ENCODE measurements at regions not wholly inside any gene's neighbourhood (a gene's known extent, or its start where the extent isn't known, plus 50 kb on each side); places are given as distances from the start of the nearest gene placed in this dataset.
A peak's percentile ranks its signal among the peaks of the same experiment; 100 is the strongest.

DNA sequence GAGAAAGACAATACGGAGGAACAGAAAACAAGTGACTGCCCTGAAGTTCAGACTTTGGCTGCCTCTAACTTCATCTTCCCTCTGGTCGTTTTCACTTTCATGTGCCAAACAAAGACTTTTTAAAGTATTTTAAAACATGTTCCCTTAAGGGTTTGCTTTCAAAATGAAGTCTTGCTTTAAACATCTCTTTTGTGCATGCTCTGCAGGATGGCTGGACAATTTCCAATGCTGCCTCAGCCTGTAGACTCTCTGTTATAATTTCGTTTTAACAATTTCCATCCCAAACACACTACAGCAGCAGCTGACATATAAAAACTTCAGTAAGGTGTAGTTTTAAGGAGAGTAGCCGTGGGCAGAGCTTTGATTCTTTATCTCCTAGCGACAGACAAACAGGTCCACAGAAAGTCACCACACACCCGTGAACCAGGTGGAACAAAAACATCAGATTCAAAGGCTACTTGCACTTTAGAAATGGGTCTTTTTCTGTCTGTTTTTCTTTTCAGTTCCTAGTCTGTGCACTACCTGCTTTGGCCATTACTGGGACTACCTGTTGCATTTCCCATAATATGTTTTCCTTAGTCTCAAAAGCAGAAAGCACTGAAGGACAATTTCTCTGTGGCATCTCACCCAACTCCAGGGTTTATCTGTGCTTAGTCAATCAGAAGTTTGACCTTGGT is 308.9 kb downstream of the DTWD2 start:
- Histone ChIP-seq H2AFZ (peak overlapping the region; percentile 76), H3K4me2 (no peak overlapping the region), H3K27ac (ENCODE audit: low read depth) (no peak overlapping the region), H3K36me3 (ENCODE audit: insufficient read depth) (no peaks in the 10 kb centered on the region), H3K9me2 (ENCODE audit: insufficient read depth) (peaks cover 14% of the 10 kb centered on the region; the same call in 1 of the 2 replicates), H4K20me1 (replicated peaks; ENCODE audit: insufficient read depth) (no peaks in the 10 kb centered on the region), H3K4me1 (ENCODE audit: insufficient read depth) (no peaks in the 10 kb centered on the region), H3K79me2 (replicated peaks; ENCODE audit: insufficient read depth) (no peaks in the 10 kb centered on the region), H3K27me3 (ENCODE audit: insufficient read depth) (no peaks in the 10 kb centered on the region), H3K4me3 (no peak overlapping the region), H3F3A (replicated peaks; ENCODE audit: low read depth) (no peaks in the 10 kb centered on the region)
- Mint-ChIP-seq H3K27me3 (ENCODE audit: insufficient read depth, low read depth, poor library complexity) (no peaks in the 10 kb centered on the region), H3K4me1 (no peaks in the 10 kb centered on the region; the same call in 1 of the 3 replicates), H3K4me3 (no peak overlapping the region), H3K27ac (no peak overlapping the region), H3K9me3 (no peaks in the 10 kb centered on the region), H3K36me3 (ENCODE audit: low read depth) (no peaks in the 10 kb centered on the region)
- DNase-seq (ENCODE audit: low spot score) (no peak), ATAC-seq (no peak)
- TF ChIP-seq JUNB (IDR thresholded peaks at IDR 0.05; ENCODE audit: unreplicated experiment): no peak
- TF ChIP-seq EZH2 (IDR thresholded peaks at IDR 0.05; ENCODE audit: low read depth, unreplicated experiment): no peak
- no peak for TF ChIP-seq POLR2AphosphoS5 (IDR thresholded peaks at IDR 0.05; ENCODE audit: low read depth)
- no peak for TF ChIP-seq STAT1 (IDR thresholded peaks at IDR 0.05; ENCODE audit: unreplicated experiment)
- no peak for TF ChIP-seq NANOG (IDR thresholded peaks at IDR 0.05; ENCODE audit: borderline replicate concordance)
- TF ChIP-seq, protein P1, sequence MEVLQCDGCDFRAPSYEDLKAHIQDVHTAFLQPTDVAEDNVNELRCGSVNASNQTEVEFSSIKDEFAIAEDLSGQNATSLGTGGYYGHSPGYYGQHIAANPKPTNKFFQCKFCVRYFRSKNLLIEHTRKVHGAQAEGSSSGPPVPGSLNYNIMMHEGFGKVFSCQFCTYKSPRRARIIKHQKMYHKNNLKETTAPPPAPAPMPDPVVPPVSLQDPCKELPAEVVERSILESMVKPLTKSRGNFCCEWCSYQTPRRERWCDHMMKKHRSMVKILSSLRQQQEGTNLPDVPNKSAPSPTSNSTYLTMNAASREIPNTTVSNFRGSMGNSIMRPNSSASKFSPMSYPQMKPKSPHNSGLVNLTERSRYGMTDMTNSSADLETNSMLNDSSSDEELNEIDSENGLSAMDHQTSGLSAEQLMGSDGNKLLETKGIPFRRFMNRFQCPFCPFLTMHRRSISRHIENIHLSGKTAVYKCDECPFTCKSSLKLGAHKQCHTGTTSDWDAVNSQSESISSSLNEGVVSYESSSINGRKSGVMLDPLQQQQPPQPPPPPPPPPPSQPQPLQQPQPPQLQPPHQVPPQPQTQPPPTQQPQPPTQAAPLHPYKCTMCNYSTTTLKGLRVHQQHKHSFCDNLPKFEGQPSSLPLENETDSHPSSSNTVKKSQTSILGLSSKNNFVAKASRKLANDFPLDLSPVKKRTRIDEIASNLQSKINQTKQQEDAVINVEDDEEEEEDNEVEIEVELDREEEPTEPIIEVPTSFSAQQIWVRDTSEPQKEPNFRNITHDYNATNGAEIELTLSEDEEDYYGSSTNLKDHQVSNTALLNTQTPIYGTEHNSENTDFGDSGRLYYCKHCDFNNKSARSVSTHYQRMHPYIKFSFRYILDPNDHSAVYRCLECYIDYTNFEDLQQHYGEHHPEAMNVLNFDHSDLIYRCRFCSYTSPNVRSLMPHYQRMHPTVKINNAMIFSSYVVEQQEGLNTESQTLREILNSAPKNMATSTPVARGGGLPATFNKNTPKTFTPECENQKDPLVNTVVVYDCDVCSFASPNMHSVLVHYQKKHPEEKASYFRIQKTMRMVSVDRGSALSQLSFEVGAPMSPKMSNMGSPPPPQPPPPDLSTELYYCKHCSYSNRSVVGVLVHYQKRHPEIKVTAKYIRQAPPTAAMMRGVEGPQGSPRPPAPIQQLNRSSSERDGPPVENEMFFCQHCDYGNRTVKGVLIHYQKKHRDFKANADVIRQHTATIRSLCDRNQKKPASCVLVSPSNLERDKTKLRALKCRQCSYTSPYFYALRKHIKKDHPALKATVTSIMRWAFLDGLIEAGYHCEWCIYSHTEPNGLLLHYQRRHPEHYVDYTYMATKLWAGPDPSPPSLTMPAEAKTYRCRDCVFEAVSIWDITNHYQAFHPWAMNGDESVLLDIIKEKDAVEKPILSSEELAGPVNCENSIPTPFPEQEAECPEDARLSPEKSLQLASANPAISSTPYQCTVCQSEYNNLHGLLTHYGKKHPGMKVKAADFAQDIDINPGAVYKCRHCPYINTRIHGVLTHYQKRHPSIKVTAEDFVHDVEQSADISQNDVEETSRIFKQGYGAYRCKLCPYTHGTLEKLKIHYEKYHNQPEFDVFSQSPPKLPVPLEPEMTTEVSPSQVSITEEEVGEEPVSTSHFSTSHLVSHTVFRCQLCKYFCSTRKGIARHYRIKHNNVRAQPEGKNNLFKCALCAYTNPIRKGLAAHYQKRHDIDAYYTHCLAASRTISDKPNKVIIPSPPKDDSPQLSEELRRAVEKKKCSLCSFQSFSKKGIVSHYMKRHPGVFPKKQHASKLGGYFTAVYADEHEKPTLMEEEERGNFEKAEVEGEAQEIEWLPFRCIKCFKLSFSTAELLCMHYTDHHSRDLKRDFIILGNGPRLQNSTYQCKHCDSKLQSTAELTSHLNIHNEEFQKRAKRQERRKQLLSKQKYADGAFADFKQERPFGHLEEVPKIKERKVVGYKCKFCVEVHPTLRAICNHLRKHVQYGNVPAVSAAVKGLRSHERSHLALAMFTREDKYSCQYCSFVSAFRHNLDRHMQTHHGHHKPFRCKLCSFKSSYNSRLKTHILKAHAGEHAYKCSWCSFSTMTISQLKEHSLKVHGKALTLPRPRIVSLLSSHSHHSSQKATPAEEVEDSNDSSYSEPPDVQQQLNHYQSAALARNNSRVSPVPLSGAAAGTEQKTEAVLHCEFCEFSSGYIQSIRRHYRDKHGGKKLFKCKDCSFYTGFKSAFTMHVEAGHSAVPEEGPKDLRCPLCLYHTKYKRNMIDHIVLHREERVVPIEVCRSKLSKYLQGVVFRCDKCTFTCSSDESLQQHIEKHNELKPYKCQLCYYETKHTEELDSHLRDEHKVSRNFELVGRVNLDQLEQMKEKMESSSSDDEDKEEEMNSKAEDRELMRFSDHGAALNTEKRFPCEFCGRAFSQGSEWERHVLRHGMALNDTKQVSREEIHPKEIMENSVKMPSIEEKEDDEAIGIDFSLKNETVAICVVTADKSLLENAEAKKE (CRISPR knock-in tag; IDR thresholded peaks at IDR 0.05): no peak
- TF ChIP-seq EZH2phosphoT487 (IDR thresholded peaks at IDR 0.05; ENCODE audit: unreplicated experiment): no peak
- TF ChIP-seq ZNF114 (CRISPR knock-in tag; IDR thresholded peaks at IDR 0.05): no peak
- TF ChIP-seq ZNF331 (CRISPR knock-in tag; IDR thresholded peaks at IDR 0.05; ENCODE audit: low read depth): no peak

All from GM23338 (cell line).